Panc1 (cell line): ENCODE measurements at regions not wholly inside any gene's neighbourhood (a gene's known extent, or its start where the extent isn't known, plus 50 kb on each side); places are given as distances from the start of the nearest gene placed in this dataset.

Experiments used
- ATAC-seq: fragments of 200-7000 bp; cut with Tn5 transposase; 2 replicates; pipeline ENCODE4 v1.9.1; 2020; ENCODE audit warnings: mild to moderate bottlenecking, moderate library complexity
- BruUV-seq: library from RNA; stranded (reverse); fragments of 400-500 nt; replicated peaks from 2 replicates; lab custom pipeline; 2021; lab: Mats Ljungman, UMichigan
- CTCF ChIA-PET: fragments of 300-600 bp; sonication (Branson Sonifier 250); formaldehyde crosslinking; loops from one replicate; lab custom pipeline; 2022; ENCODE audit warnings: antibody characterized with exemption; lab: Charles Lee
- POLR2A ChIA-PET: fragments of 300-600 bp; sonication (Branson Sonifier 250); formaldehyde crosslinking; loops from one replicate; lab custom pipeline; 2022; ENCODE audit warnings: antibody characterized with exemption; lab: Charles Lee
- DNase-seq: peaks from one replicate; pipeline ENCODE4 v3.0.0-alpha.2; 2010; ENCODE audit warnings: low read depth, low spot score
- H3K27ac ChIP-seq: 2 replicates; pipeline ENCODE4 v1.5.1; 2011; ENCODE audit warnings: mild to moderate bottlenecking, low read length, inconsistent platforms
- H3K27me3 ChIP-seq: fragments of 200-500 bp; sonication (Bioruptor generic); 2 replicates; pipeline ENCODE4 v1.6.0; 2014; ENCODE audit warnings: low read length, inconsistent platforms; ENCODE audit not compliant: control insufficient read depth, insufficient read depth
- H3K36me3 ChIP-seq: fragments of 200-500 bp; sonication (Bioruptor generic); 2 replicates; pipeline ENCODE4 v1.5.1; 2014; ENCODE audit warnings: inconsistent platforms, mild to moderate bottlenecking, low read length, moderate library complexity; ENCODE audit not compliant: control insufficient read depth, insufficient read depth
- H3K4me1 ChIP-seq: 2 replicates; pipeline ENCODE4 v1.5.1; 2011; ENCODE audit warnings: inconsistent platforms, mild to moderate bottlenecking, low read length, moderate library complexity; ENCODE audit not compliant: control insufficient read depth, insufficient read depth
- H3K4me3 ChIP-seq, 2 experiments: 2 replicates each; pipeline ENCODE4 v1.5.1; 2011 to 2012; ENCODE audit warnings: low read depth in 2 of 2, low read length in 2 of 2, mild to moderate bottlenecking in 2 of 2, inconsistent platforms in 1 of 2, moderate library complexity in 1 of 2
- H3K9me3 ChIP-seq: fragments of 200-500 bp; sonication (Bioruptor generic); 2 replicates; pipeline ENCODE4 v1.5.1; 2014; ENCODE audit warnings: low read depth, mild to moderate bottlenecking, inconsistent platforms, low read length, moderate library complexity; ENCODE audit not compliant: control insufficient read depth, insufficient read depth
- CTCF ChIP-seq: fragments of 450-650 bp; IDR thresholded peaks from 2 replicates; pipeline ENCODE4 v1.5.1; 2017; ENCODE audit warnings: mild to moderate bottlenecking
- POLR2AphosphoS5 ChIP-seq: IDR thresholded peaks from 2 replicates; pipeline ENCODE4 v1.6.1; 2012; ENCODE audit warnings: mild to moderate bottlenecking, low read depth, low read length, moderate library complexity
- REST ChIP-seq, 2 experiments: IDR thresholded peaks; 2 replicates each; pipeline ENCODE4 v1.6.1; 2011 to 2012; ENCODE audit warnings: low read depth in 2 of 2, control low read depth in 1 of 2, low read length in 1 of 2, mild to moderate bottlenecking in 1 of 2, moderate library complexity in 1 of 2; ENCODE audit not compliant: insufficient read depth in 1 of 2
- SIN3A ChIP-seq: IDR thresholded peaks from 2 replicates; pipeline ENCODE4 v1.6.1; 2012; ENCODE audit warnings: low read depth, mild to moderate bottlenecking, low read length, moderate library complexity, borderline replicate concordance; ENCODE audit not compliant: insufficient read depth
- TCF7L2 ChIP-seq: IDR thresholded peaks from 2 replicates; pipeline ENCODE4 v1.6.1; 2011; ENCODE audit warnings: mild to moderate bottlenecking, low read depth, low read length, inconsistent platforms
- in situ Hi-C: cut with HindIII; loops from 2 replicates; pipeline ENCODE4 v1.10.0; 2016; ENCODE audit warnings: low sequenced_read_pairs, low pct_unique_long_range_greater_than_20kb
- intact Hi-C: fragments of 100-400 bp; cut with micrococcal nuclease; formaldehyde crosslinking; loops from one replicate; pipeline ENCODE4 v1.10.0; 2022; ENCODE audit not compliant: unreplicated experiment

- Histone ChIP-seq H3K27me3 (no peaks in the 10 kb centered on the region), H3K27ac (no peak overlapping the region), H3K4me1 (no peaks in the 10 kb centered on the region), H3K9me3 (no peaks in the 10 kb centered on the region), H3K4me3 (no peak overlapping the region), H3K36me3 (no peaks in the 10 kb centered on the region)
- no peak for TF ChIP-seq REST (IDR thresholded peaks at IDR 0.05; ENCODE audit: insufficient read depth in 1 of 2, low read depth in 2 of 2, low read length in 1 of 2)
- TF ChIP-seq TCF7L2: no peak
- TF ChIP-seq POLR2AphosphoS5: no peak
- no peak for TF ChIP-seq SIN3A
- TF ChIP-seq CTCF: no peak
- CTCF ChIA-PET: no interaction called here
- POLR2A ChIA-PET: no interaction called here
- intact Hi-C loops (no loop called here), in situ Hi-C loops (no loop called here)
- ATAC-seq (no peak), DNase-seq (no peak)
- no TSS peak for BruUV-seq
Measured at GRCh38 chr11:101738452-101738851, 154.6 kb upstream of the TRPC6 start.

GRCh38 chr11:101729406-101730078, 145.7 kb upstream of the TRPC6 start:
- BruUV-seq: no TSS peak
- no peak overlapping the region for H3K4me3 ChIP-seq
- H3K27me3 ChIP-seq: no peaks in the 10 kb centered on the region
- TF ChIP-seq POLR2AphosphoS5 (no peak), SIN3A (no peak), TCF7L2 (no peak), CTCF (no peak), REST (IDR thresholded peaks at IDR 0.05; ENCODE audit: insufficient read depth in 1 of 2, low read depth in 2 of 2, low read length in 1 of 2) (no peak)
- ChIA-PET CTCF (no interaction called here), POLR2A (no interaction called here)
- H3K36me3 ChIP-seq: no peaks in the 10 kb centered on the region
- in situ Hi-C loops: no loop called here
- H3K27ac ChIP-seq: no peak overlapping the region
- intact Hi-C loops: no loop called here
- no peaks in the 10 kb centered on the region for H3K4me1 ChIP-seq
- H3K9me3 ChIP-seq: no peaks in the 10 kb centered on the region
- DNase-seq (no peak), ATAC-seq (no peak)
